ENCODE measurements at regions not wholly inside any gene's neighbourhood (a gene's known extent, or its start where the extent isn't known, plus 50 kb on each side); places are given as distances from the start of the nearest gene placed in this dataset.

DNA sequence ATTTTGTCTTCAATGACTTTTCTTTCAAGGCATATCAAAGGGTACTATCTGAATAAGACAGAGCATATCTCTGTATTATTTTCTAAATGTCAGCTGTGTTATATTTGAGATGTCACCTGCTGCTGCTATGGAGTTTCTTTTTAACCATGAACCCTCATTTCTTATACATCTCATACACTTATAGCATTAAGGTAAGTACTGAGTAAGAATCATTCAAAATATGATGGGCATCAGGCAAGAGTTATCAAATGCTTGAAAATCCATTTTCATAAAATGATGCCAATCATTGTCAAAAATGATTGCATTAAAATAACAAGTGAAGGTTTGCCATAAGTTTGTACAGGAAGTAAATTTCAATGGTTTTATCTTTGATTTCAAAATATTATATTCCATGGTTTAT is 2005.0 kb upstream of the PCDH20 start:
- TF ChIP-seq, protein P1, sequence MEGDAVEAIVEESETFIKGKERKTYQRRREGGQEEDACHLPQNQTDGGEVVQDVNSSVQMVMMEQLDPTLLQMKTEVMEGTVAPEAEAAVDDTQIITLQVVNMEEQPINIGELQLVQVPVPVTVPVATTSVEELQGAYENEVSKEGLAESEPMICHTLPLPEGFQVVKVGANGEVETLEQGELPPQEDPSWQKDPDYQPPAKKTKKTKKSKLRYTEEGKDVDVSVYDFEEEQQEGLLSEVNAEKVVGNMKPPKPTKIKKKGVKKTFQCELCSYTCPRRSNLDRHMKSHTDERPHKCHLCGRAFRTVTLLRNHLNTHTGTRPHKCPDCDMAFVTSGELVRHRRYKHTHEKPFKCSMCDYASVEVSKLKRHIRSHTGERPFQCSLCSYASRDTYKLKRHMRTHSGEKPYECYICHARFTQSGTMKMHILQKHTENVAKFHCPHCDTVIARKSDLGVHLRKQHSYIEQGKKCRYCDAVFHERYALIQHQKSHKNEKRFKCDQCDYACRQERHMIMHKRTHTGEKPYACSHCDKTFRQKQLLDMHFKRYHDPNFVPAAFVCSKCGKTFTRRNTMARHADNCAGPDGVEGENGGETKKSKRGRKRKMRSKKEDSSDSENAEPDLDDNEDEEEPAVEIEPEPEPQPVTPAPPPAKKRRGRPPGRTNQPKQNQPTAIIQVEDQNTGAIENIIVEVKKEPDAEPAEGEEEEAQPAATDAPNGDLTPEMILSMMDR (IDR thresholded peaks at IDR 0.05 in 2 of 3, conservative IDR thresholded peaks at IDR 0.05 in 1 of 3; ENCODE audit: borderline replicate concordance in 1 of 3, insufficient read depth in 1 of 3, low read depth in 2 of 3, low read length in 2 of 3) = no peak
- TF ChIP-seq EZH2 (IDR thresholded peaks at IDR 0.05) (no peak), SRF (IDR thresholded peaks at IDR 0.05; ENCODE audit: low read depth) (no peak)

Data from HCT116 (cell line).